Neural crest cell (in vitro differentiated cells): ENCODE measurements at regions not wholly inside any gene's neighbourhood (a gene's known extent, or its start where the extent isn't known, plus 50 kb on each side); places are given as distances from the start of the nearest gene placed in this dataset.

Experiments
- DNase-seq: peaks from one replicate; pipeline ENCODE4 v3.0.0; 2021; ENCODE audit warnings: low read depth, mixed read lengths, low spot score
- H3K27ac Mint-ChIP-seq: one replicate; pipeline ENCODE4 v1.8.0; 2021; ENCODE audit warnings: mild to moderate bottlenecking, mixed read lengths; ENCODE audit not compliant: unreplicated experiment
- H3K27me3 Mint-ChIP-seq: 2 replicates; pipeline ENCODE4 v1.8.0; 2021; ENCODE audit warnings: low read depth, mild to moderate bottlenecking, mixed read lengths
- H3K36me3 Mint-ChIP-seq: 2 replicates; pipeline ENCODE4 v1.8.0; 2021; ENCODE audit warnings: low read depth, mild to moderate bottlenecking, mixed read lengths
- H3K4me1 Mint-ChIP-seq: 2 replicates; pipeline ENCODE4 v1.8.0; 2021; ENCODE audit warnings: mixed read lengths
- H3K4me3 Mint-ChIP-seq: one replicate; pipeline ENCODE4 v1.8.0; 2021; ENCODE audit warnings: mild to moderate bottlenecking, mixed read lengths
- H3K9me3 Mint-ChIP-seq: 2 replicates; pipeline ENCODE4 v1.8.0; 2021; ENCODE audit warnings: mixed read lengths
- CTCF ChIP-seq: fragments of 200-600 bp; sonication (generic); conservative IDR thresholded peaks from 2 replicates; pipeline ENCODE4 v1.5.0; 2021; ENCODE audit warnings: antibody characterized with exemption, mild to moderate bottlenecking

GRCh38 chr15:101559952-101560351 lies 70.4 kb upstream of the PCSK6 start:
- H3K4me3 Mint-ChIP-seq, result no peak overlapping the region

GRCh38 chr15:101558221-101558941 lies 68.9 kb upstream of the PCSK6 start:
- Mint-ChIP-seq H3K4me3 (no peak overlapping the region), H3K9me3 (no peaks in the 10 kb centered on the region), H3K4me1 (no peaks in the 10 kb centered on the region), H3K27me3 (peaks cover 12% of the 10 kb centered on the region), H3K36me3 (no peaks in the 10 kb centered on the region), H3K27ac (no peak overlapping the region)
- TF ChIP-seq CTCF, result no peak
- no peak for DNase-seq

More at GRCh38 chr15:101559952-101560351, 70.4 kb upstream of the PCSK6 start:
- Mint-ChIP-seq H3K4me1 (no peaks in the 10 kb centered on the region), H3K9me3 (no peaks in the 10 kb centered on the region), H3K27me3 (peaks cover 12% of the 10 kb centered on the region), H3K27ac (no peak overlapping the region), H3K36me3 (no peaks in the 10 kb centered on the region)
- no peak for DNase-seq
- no peak for TF ChIP-seq CTCF

GRCh38 chr15:101556273-101556672 lies 66.8 kb upstream of the PCSK6 start:
- H3K27me3 Mint-ChIP-seq, result peaks cover 14% of the 10 kb centered on the region
- no peaks in the 10 kb centered on the region for H3K9me3 Mint-ChIP-seq
- no peak overlapping the region for H3K4me3 Mint-ChIP-seq
- TF ChIP-seq CTCF, result no peak
- peak overlapping the region; percentile 96 for H3K27ac Mint-ChIP-seq
- H3K36me3 Mint-ChIP-seq, result no peaks in the 10 kb centered on the region
- DNase-seq, result no peak
- no peaks in the 10 kb centered on the region for H3K4me1 Mint-ChIP-seq

GRCh38 chr15:101554115-101554915 lies 64.8 kb upstream of the PCSK6 start:
- H3K36me3 Mint-ChIP-seq, result no peaks in the 10 kb centered on the region
- no peak overlapping the region for H3K27ac Mint-ChIP-seq
- no peak for DNase-seq
- no peaks in the 10 kb centered on the region for H3K9me3 Mint-ChIP-seq
- H3K27me3 Mint-ChIP-seq, result peaks cover 27% of the 10 kb centered on the region
- H3K4me3 Mint-ChIP-seq, result no peak overlapping the region
- TF ChIP-seq CTCF, result no peak
- no peaks in the 10 kb centered on the region for H3K4me1 Mint-ChIP-seq

- DNase-seq, result no peak
- H3K27me3 Mint-ChIP-seq, result peaks cover 36% of the 10 kb centered on the region
- no peak overlapping the region for H3K4me3 Mint-ChIP-seq
- H3K4me1 Mint-ChIP-seq, result no peaks in the 10 kb centered on the region
- no peaks in the 10 kb centered on the region for H3K9me3 Mint-ChIP-seq
- no peaks in the 10 kb centered on the region for H3K36me3 Mint-ChIP-seq
- no peak for TF ChIP-seq CTCF
- H3K27ac Mint-ChIP-seq, result no peak overlapping the region
Observed at GRCh38 chr15:101551696-101552591, 62.4 kb upstream of the PCSK6 start.
